Type B pancreatic cell (in vitro differentiated cells): ENCODE measurements at regions not wholly inside any gene's neighbourhood (a gene's known extent, or its start where the extent isn't known, plus 50 kb on each side); places are given as distances from the start of the nearest gene placed in this dataset.

Source experiments
- DNase-seq: peaks from one replicate; pipeline ENCODE4 v3.0.0; 2021; ENCODE audit warnings: mixed read lengths; ENCODE audit not compliant: unreplicated experiment; ENCODE audit errors: extremely low spot score
- H3K27ac Mint-ChIP-seq: 2 replicates; pipeline ENCODE4 v1.8.0; 2021; ENCODE audit warnings: mild to moderate bottlenecking, mixed read lengths
- H3K27me3 Mint-ChIP-seq: 2 replicates; pipeline ENCODE4 v1.8.0; 2021; ENCODE audit warnings: mixed read lengths
- H3K36me3 Mint-ChIP-seq: 2 replicates; pipeline ENCODE4 v1.8.0; 2021; ENCODE audit warnings: mixed read lengths
- H3K4me1 Mint-ChIP-seq: one replicate; pipeline ENCODE4 v1.8.0; 2021; ENCODE audit warnings: mixed read lengths; ENCODE audit not compliant: unreplicated experiment
- H3K4me3 Mint-ChIP-seq: 2 replicates; pipeline ENCODE4 v1.8.0; 2021; ENCODE audit warnings: mild to moderate bottlenecking, mixed read lengths
- H3K9me3 Mint-ChIP-seq: 2 replicates; pipeline ENCODE4 v1.8.0; 2021; ENCODE audit warnings: mixed read lengths
- CTCF ChIP-seq: fragments of 200-600 bp; sonication (generic); conservative IDR thresholded peaks from 2 replicates; pipeline ENCODE4 v1.5.0; 2021; ENCODE audit warnings: antibody characterized with exemption, mild to moderate bottlenecking

- Mint-ChIP-seq H3K27me3 (no peaks in the 10 kb centered on the region), H3K4me1 (no peaks in the 10 kb centered on the region), H3K27ac (no peak overlapping the region)
Observed at GRCh38 chr10:83083831-83084230, 1055.5 kb upstream of the GHITM start.

GRCh38 chr10:83089335-83089734 is 1050.0 kb upstream of the GHITM start:
- Mint-ChIP-seq H3K4me3 (no peak overlapping the region), H3K4me1 (no peaks in the 10 kb centered on the region), H3K9me3 (peaks cover 5% of the 10 kb centered on the region), H3K27me3 (no peaks in the 10 kb centered on the region), H3K27ac (no peak overlapping the region), H3K36me3 (no peaks in the 10 kb centered on the region)
- no peak for TF ChIP-seq CTCF
- DNase-seq, result no peak

More at GRCh38 chr10:83083831-83084230, 1055.5 kb upstream of the GHITM start:
- DNase-seq, result no peak
- Mint-ChIP-seq H3K9me3 (peaks cover 4% of the 10 kb centered on the region), H3K4me3 (no peak overlapping the region), H3K36me3 (no peaks in the 10 kb centered on the region)
- TF ChIP-seq CTCF, result no peak

- H3K4me1 Mint-ChIP-seq, result no peaks in the 10 kb centered on the region
- H3K36me3 Mint-ChIP-seq, result no peaks in the 10 kb centered on the region
- H3K9me3 Mint-ChIP-seq, result no peaks in the 10 kb centered on the region
- H3K4me3 Mint-ChIP-seq, result no peak overlapping the region
- no peaks in the 10 kb centered on the region for H3K27me3 Mint-ChIP-seq
- no peak for TF ChIP-seq CTCF
- no peak for DNase-seq
- no peak overlapping the region for H3K27ac Mint-ChIP-seq
Observed at GRCh38 chr10:83104616-83105015, 1034.7 kb upstream of the GHITM start.

- Mint-ChIP-seq H3K36me3 (no peaks in the 10 kb centered on the region), H3K4me1 (no peaks in the 10 kb centered on the region), H3K9me3 (peaks cover 10% of the 10 kb centered on the region), H3K27ac (no peak overlapping the region), H3K27me3 (no peaks in the 10 kb centered on the region), H3K4me3 (no peak overlapping the region)
- no peak for DNase-seq
- no peak for TF ChIP-seq CTCF
Observed at GRCh38 chr10:83108565-83109333, 1030.6 kb upstream of the GHITM start.

- no peaks in the 10 kb centered on the region for H3K36me3 Mint-ChIP-seq
Observed at GRCh38 chr10:83119346-83119745, 1020.0 kb upstream of the GHITM start.

More at GRCh38 chr10:83119346-83119745, 1020.0 kb upstream of the GHITM start:
- Mint-ChIP-seq H3K4me1 (no peaks in the 10 kb centered on the region), H3K4me3 (no peak overlapping the region), H3K9me3 (no peaks in the 10 kb centered on the region), H3K27me3 (no peaks in the 10 kb centered on the region), H3K27ac (no peak overlapping the region)
- no peak for TF ChIP-seq CTCF
- DNase-seq, result no peak
